ENCODE measurements at regions not wholly inside any gene's neighbourhood (a gene's known extent, or its start where the extent isn't known, plus 50 kb on each side); places are given as distances from the start of the nearest gene placed in this dataset.

- TF ChIP-seq SKIL (IDR thresholded peaks at IDR 0.05; ENCODE audit: low read depth, poor library complexity, severe bottlenecking) (no peak), NR2C1 (IDR thresholded peaks at IDR 0.05) (no peak), RELB (IDR thresholded peaks at IDR 0.05; ENCODE audit: low read depth) (no peak), POU2F2 (IDR thresholded peaks at IDR 0.05; ENCODE audit: borderline replicate concordance, low read depth, low read length) (no peak), MTA3 (IDR thresholded peaks at IDR 0.05; ENCODE audit: borderline replicate concordance, low read length) (no peak), PAX8 (IDR thresholded peaks at IDR 0.05) (no peak)
Measured at GRCh38 chr4:28621591-28621990, 1761.0 kb downstream of the STIM2 start (continued).

- Histone ChIP-seq H3K9me3 (replicated peaks; ENCODE audit: control insufficient read depth, insufficient read depth, low read length) (no peaks in the 10 kb centered on the region), H3K36me3 (ENCODE audit: control insufficient read depth in 2 of 2, insufficient read depth in 2 of 2, low read length in 1 of 2) (no peaks in the 10 kb centered on the region), H4K20me1 (ENCODE audit: control insufficient read depth, insufficient read depth) (no peaks in the 10 kb centered on the region), H3K9ac (ENCODE audit: control insufficient read depth, insufficient read depth, low read length) (no peak overlapping the region), H3K4me2 (ENCODE audit: control insufficient read depth, insufficient read depth) (no peak overlapping the region), H2AFZ (ENCODE audit: control insufficient read depth, low read depth, low read length) (no peak overlapping the region), H3K27me3 (replicated peaks in 1 of 2; ENCODE audit: control insufficient read depth in 2 of 2, insufficient read depth in 2 of 2, low read length in 1 of 2) (no peaks in the 10 kb centered on the region), H3K27ac (ENCODE audit: control insufficient read depth, insufficient read depth) (no peak overlapping the region), H3K4me1 (ENCODE audit: control insufficient read depth, insufficient read depth, low read length) (no peaks in the 10 kb centered on the region), H3K4me3 (no peak overlapping the region), H3K79me2 (ENCODE audit: control insufficient read depth, insufficient read depth, low read length) (no peaks in the 10 kb centered on the region)
- RAD21 ChIA-PET (ENCODE audit: unreplicated experiment) = no interaction called here
- intact Hi-C loops (cut with micrococcal nuclease; ENCODE audit: unreplicated experiment) (no loop called here), in situ Hi-C loops (cut with MboI) (no loop called here)
- DNase-seq (ENCODE audit: low read depth, low spot score) (no peak), ATAC-seq (no peak), FAIRE-seq (no peak)
- BruUV-seq (replicated peaks) = no TSS peak
- 31% methylated on average over 3 of the region's 3 CpGs for WGBS (ENCODE audit: insufficient coverage, insufficient replicate concordance, low lambda C conversion rate, missing lambda C conversion rate)
- SMC1A ChIA-PET (ENCODE audit: uncharacterized antibody, unreplicated experiment) = no interaction called here
- TF ChIP-seq ZNF622 (IDR thresholded peaks at IDR 0.05) = no peak
- TF ChIP-seq IRF4 (IDR thresholded peaks at IDR 0.05; ENCODE audit: low read depth, low read length) = no peak
- no peak for TF ChIP-seq EGR1 (IDR thresholded peaks at IDR 0.05; ENCODE audit: borderline replicate concordance in 1 of 2, low read depth in 2 of 2, low read length in 2 of 2)
- no peak for TF ChIP-seq ZBED1 (IDR thresholded peaks at IDR 0.05; ENCODE audit: borderline replicate concordance)
- no peak for TF ChIP-seq JUNB (IDR thresholded peaks at IDR 0.05)
- no peak for TF ChIP-seq SREBF2 (IDR thresholded peaks at IDR 0.05; ENCODE audit: low read length)
- no peak for TF ChIP-seq POLR2AphosphoS2 (IDR thresholded peaks at IDR 0.05; ENCODE audit: low read depth, low read length)
- no peak for TF ChIP-seq CREB1 (IDR thresholded peaks at IDR 0.05; ENCODE audit: low read depth)
- no peak for TF ChIP-seq MLLT1 (IDR thresholded peaks at IDR 0.05)
- no peak for TF ChIP-seq ZBTB11 (CRISPR knock-in tag; IDR thresholded peaks at IDR 0.05)
- CTCF ChIA-PET = no interaction called here
- POLR2A ChIA-PET = no interaction called here
Measured at GRCh38 chr4:28636971-28637370, 1776.3 kb downstream of the STIM2 start.

All from GM12878 (cell line).